HG02938 (cell line): ENCODE measurements at regions not wholly inside any gene's neighbourhood (a gene's known extent, or its start where the extent isn't known, plus 50 kb on each side); places are given as distances from the start of the nearest gene placed in this dataset.
"Not testable (repeated sequence)": the region's sequence is repeated elsewhere in the genome, so short reads cannot be mapped to it uniquely, and the experiment has no call there.

Experiments
- ATAC-seq: cut with Tn5 transposase; IDR thresholded peaks from one replicate; pipeline ENCODE4 v1.9.1; 2021; ENCODE audit warnings: mild to moderate bottlenecking, moderate library complexity; ENCODE audit not compliant: unreplicated experiment

- no peak for ATAC-seq
These were observed 71.3 kb upstream of the DGKB start for GRCh38 chr7:14973712-14974428.

DNA sequence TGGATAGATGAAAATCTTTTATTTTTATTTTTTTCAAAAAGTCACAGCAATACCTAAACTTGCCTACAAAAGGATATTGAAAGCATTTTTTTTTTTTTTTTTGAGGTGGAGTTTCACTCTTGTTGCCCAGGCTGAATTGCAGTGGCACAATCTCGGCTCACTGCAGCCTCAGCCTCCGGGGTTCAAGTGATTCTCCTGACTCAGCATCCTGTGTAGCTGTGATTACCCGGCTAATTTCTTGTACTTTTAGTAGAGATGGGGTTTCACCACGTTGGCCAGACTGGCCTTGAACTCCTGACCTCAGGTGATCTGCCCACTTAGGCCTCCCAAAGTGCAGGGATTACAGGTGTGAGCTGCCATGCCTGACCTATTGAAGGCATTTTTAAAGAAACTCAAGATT lies 69.1 kb upstream of the DGKB start:
- ATAC-seq: not testable (repeated sequence)

DNA sequence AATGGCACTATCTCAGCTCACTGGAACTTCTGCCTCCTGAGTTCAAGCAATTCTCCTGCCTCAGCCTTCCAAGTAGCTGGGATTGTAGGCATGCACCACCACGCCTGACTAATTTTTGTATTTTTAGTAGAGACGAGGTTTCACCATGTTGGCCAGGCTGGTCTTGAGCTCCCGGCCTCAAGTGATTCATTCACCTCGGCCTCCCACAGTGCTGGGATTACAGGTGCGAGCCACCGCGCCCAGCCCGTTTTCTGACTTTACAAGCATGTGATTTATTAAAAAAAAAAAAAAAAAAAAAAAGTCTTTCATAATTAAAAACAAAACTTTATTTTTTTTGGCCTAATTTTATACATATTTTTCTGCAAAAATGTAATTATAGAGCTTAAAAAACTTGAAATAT lies 64.8 kb upstream of the DGKB start:
- ATAC-seq: not testable (repeated sequence)

DNA sequence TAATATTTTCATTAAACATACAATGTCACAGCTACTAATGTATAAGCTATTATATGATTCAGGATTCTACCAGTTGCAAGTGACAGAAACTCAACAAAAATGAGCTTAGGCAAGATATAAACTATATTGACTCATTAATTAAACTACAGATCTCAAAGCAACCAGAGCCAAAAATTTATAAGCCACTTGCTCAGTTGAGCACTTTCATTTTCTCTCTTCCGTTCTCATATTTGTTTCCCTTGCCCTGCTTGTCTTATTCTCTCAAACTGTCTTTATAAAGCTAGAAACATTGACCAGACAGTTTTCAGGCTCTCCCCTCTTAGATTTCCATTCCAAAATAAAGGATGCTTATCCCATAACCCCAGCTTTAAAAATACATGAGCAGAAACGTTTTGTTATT lies 60.2 kb upstream of the DGKB start:
- no peak for ATAC-seq

- ATAC-seq: no peak
These were observed 58.2 kb upstream of the DGKB start for GRCh38 chr7:14960721-14961120.

DNA sequence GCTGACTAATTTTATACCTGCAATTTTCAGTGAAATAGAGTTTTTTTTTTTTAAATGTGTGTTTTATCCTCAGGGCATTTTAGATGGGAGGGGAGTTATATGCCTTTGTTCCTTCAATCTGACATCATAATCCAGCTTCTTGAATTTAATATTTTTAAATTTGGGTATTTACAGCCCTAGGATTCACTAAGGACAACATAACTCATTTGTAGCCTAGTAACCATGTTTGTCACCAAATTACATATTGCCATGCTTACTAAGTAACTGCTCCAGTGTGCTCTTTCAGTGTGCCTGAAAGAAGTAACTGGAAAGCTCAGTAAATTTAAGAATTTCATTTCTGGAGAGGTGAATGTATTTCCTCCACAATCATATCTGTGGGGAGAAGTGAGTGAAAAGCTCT lies 56.8 kb upstream of the DGKB start:
- no peak for ATAC-seq

DNA sequence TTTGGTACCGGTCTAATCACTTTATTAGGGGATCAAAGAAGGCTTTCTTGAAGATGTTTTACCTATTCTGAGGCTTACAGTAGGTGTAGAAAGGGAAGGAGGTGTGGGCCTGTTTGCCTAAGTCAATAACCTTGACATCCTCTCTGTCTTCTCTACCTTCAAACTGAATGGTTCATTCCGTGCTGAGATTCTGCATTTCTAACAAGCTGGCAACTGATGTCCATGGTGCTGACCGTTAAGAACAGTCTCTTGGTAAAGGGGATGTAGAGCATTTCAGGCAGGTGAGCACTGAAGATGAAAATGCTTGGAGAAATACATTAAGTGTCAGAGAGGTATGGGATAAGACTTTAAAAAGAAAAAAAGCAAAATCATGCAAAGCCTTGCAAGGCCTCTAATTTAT lies 51.5 kb upstream of the DGKB start:
- no peak for ATAC-seq
